Sigmoid colon (tissue), 3 donors: ENCODE measurements at regions not wholly inside any gene's neighbourhood (a gene's known extent, or its start where the extent isn't known, plus 50 kb on each side); places are given as distances from the start of the nearest gene placed in this dataset.

Source experiments
- CTCF ChIP-seq, 4 experiments: fragments of 450-650 bp in 3 of 4; fragments of 200-600 bp in 1 of 4; IDR thresholded peaks; one replicate each; pipeline ENCODE4 v1.5.1; 2016 to 2019; ENCODE audit warnings: antibody characterized with exemption in 4 of 4, mild to moderate bottlenecking in 3 of 4, moderate library complexity in 2 of 4
- POLR2A ChIP-seq, 2 donors: fragments of 450-650 bp; IDR thresholded peaks; one replicate each; pipeline ENCODE4 v1.6.1; 2016; ENCODE audit warnings: antibody characterized with exemption in 2 of 2, mild to moderate bottlenecking in 2 of 2, moderate library complexity in 2 of 2

GRCh38 chr15:70275461-70276138, 177.9 kb upstream of the TLE3 start:
- TF ChIP-seq CTCF (IDR thresholded peaks at IDR 0.05) (no peak), POLR2A (IDR thresholded peaks at IDR 0.05) (no peak)
